WERI-Rb-1 (cell line): ENCODE measurements at regions not wholly inside any gene's neighbourhood (a gene's known extent, or its start where the extent isn't known, plus 50 kb on each side); places are given as distances from the start of the nearest gene placed in this dataset.

ENCODE experiments used
- DNase-seq: peaks from one replicate; pipeline ENCODE4 v3.0.0-alpha.2; 2020
- H3K27ac ChIP-seq: fragments of 250-450 bp; sonication (Bioruptor Pico); 2 replicates; pipeline ENCODE4 v1.5.1; 2020; ENCODE audit warnings: mild to moderate bottlenecking, moderate library complexity
- H3K27me3 ChIP-seq: fragments of 250-450 bp; sonication (Bioruptor Pico); 2 replicates; pipeline ENCODE4 v1.5.1; 2021; ENCODE audit warnings: mild to moderate bottlenecking, low read depth, moderate library complexity; ENCODE audit not compliant: insufficient read depth, severe bottlenecking
- H3K36me3 ChIP-seq: fragments of 250-450 bp; sonication (Bioruptor Pico); 2 replicates; pipeline ENCODE4 v1.5.1; 2020; ENCODE audit warnings: mild to moderate bottlenecking, moderate library complexity
- H3K4me3 ChIP-seq: 2 replicates; pipeline ENCODE4 v1.5.1; 2011; ENCODE audit warnings: low read depth, mild to moderate bottlenecking, control low read depth, low read length
- H3K9me3 ChIP-seq: fragments of 250-450 bp; sonication (Bioruptor Pico); 2 replicates; pipeline ENCODE4 v1.5.1; 2021; ENCODE audit warnings: mild to moderate bottlenecking, moderate library complexity; ENCODE audit not compliant: severe bottlenecking
- TF ChIP-seq, protein P1 (sequence below): IDR thresholded peaks from 2 replicates; pipeline ENCODE4 v1.5.1; 2011; ENCODE audit warnings: low read depth, mild to moderate bottlenecking, control low read depth, inconsistent platforms, low read length

DNA sequence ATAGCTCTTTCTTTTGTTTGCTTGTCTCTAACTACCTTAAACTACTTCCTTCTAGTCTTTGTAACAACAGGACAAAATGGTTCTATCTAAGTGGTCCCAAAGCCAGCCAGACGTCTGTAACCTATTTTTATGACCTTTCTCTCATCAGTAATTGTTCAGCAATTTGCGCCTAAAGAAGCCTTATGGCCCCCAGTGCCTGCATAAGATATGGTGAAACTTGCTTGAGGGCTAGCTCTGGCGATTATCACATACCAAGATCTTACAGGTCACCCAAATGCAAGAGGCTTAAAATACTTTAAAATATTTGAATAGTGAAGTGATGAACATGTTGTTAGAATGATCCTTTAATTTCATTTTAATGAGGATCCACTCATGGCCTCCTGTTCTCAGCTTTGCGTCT lies 369.4 kb downstream of the SOX2 start:
- TF ChIP-seq, protein P1, sequence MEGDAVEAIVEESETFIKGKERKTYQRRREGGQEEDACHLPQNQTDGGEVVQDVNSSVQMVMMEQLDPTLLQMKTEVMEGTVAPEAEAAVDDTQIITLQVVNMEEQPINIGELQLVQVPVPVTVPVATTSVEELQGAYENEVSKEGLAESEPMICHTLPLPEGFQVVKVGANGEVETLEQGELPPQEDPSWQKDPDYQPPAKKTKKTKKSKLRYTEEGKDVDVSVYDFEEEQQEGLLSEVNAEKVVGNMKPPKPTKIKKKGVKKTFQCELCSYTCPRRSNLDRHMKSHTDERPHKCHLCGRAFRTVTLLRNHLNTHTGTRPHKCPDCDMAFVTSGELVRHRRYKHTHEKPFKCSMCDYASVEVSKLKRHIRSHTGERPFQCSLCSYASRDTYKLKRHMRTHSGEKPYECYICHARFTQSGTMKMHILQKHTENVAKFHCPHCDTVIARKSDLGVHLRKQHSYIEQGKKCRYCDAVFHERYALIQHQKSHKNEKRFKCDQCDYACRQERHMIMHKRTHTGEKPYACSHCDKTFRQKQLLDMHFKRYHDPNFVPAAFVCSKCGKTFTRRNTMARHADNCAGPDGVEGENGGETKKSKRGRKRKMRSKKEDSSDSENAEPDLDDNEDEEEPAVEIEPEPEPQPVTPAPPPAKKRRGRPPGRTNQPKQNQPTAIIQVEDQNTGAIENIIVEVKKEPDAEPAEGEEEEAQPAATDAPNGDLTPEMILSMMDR, result no peak
- Histone ChIP-seq H3K9me3 (no peaks in the 10 kb centered on the region), H3K27ac (no peak overlapping the region), H3K4me3 (no peak overlapping the region), H3K27me3 (peaks cover 80% of the 10 kb centered on the region), H3K36me3 (no peaks in the 10 kb centered on the region)
- no peak for DNase-seq

DNA sequence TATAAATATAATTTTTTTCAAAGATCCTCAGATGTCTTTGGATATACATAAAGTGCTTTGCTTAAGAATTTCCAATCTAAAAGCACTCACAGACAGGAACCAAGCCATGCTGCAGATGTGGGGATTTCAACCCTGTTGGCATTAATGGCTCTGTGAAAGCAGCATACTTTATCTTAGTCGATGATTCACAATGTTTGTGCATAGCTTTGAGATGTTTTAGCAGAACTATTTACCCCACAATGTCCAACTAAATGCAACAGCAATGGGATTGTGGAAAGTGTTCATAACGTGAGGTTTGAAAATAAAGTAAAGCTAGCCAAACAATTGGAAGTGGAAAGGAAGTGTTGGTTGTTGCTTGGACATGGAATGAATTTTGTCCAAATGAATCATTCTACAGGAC lies 371.4 kb downstream of the SOX2 start:
- Histone ChIP-seq H3K9me3 (no peaks in the 10 kb centered on the region), H3K36me3 (no peaks in the 10 kb centered on the region), H3K4me3 (no peak overlapping the region), H3K27me3 (peaks cover 82% of the 10 kb centered on the region), H3K27ac (no peak overlapping the region)
- no peak for DNase-seq
- TF ChIP-seq, protein P1, result no peak

DNA sequence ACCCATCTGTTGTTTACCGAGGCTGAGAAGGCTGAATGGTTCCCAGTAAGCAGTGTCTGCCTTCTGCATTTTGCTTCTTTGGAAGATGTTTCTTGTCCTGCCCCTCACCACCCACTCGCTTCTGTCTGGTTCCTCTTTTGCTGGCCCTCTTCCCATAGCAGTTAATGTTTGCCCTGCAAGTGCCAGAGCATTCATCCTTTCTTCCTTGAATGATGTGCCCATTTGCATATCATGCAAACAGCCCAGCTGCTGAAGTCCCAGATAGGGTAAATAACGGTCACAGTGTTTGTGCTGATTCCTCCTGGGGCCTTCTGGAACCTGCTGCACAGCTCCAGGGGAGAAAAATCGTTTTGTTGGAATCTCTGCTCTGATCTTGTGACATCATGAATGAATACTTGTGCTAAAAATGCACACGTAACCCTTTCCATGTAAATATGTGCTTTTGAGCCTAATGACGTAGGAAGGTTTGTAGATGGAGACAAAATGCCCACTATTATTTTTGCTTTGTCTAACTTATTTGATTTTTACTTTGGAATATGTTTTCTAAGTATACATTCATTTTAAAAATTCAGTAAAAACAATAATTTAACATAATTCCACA lies 381.0 kb downstream of the SOX2 start:
- Histone ChIP-seq H3K9me3 (no peaks in the 10 kb centered on the region), H3K36me3 (no peaks in the 10 kb centered on the region), H3K27ac (no peak overlapping the region), H3K4me3 (no peak overlapping the region), H3K27me3 (peaks cover 48% of the 10 kb centered on the region)
- TF ChIP-seq, protein P1, result no peak
- no peak for DNase-seq

DNA sequence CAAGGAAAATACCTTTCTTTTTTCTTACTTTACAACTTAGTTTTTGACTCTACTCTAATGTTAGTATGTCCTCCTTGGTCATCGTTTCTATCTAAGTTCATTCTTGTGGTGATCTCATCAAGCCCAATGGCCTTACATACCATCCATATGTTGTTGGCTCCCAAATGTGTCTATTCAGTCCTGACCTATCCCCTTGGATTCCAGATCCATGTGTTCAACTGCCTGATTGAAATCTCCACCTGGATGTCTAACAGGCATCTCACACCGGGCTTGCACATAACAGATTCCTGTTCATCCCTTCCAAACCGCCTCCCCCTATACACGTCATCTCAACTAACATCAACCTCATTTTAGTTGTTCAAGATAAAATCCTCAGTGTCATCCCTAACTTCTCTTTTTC lies 382.6 kb downstream of the SOX2 start:
- H3K36me3 ChIP-seq, result no peaks in the 10 kb centered on the region
- no peak for DNase-seq
- no peak overlapping the region for H3K4me3 ChIP-seq
- H3K27me3 ChIP-seq, result peaks cover 53% of the 10 kb centered on the region
- TF ChIP-seq, protein P1, result no peak
- no peak overlapping the region for H3K27ac ChIP-seq
- H3K9me3 ChIP-seq, result no peaks in the 10 kb centered on the region

DNA sequence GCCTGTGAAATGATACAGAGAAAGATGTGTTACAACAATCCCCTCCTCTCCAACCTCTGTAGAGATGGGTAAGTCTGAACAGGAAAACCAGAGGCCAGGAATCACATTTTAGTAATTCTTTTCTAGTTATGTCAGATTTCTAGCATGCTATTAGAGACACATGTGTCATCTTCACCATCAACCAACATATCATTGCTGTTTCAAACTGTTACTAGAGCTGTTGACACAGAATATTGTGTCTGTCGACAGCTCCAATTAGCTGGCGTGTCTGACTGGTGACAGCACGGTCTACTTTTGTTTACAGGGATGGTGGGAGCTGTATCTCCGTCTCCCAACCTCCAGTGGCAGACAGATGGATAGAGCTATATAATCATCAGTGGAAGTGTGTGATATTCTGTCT lies 393.2 kb downstream of the SOX2 start:
- Histone ChIP-seq H3K4me3 (no peak overlapping the region), H3K27me3 (peaks cover 39% of the 10 kb centered on the region), H3K36me3 (no peaks in the 10 kb centered on the region), H3K9me3 (peaks cover 15% of the 10 kb centered on the region), H3K27ac (no peak overlapping the region)
- TF ChIP-seq, protein P1, result no peak
- no peak for DNase-seq

DNA sequence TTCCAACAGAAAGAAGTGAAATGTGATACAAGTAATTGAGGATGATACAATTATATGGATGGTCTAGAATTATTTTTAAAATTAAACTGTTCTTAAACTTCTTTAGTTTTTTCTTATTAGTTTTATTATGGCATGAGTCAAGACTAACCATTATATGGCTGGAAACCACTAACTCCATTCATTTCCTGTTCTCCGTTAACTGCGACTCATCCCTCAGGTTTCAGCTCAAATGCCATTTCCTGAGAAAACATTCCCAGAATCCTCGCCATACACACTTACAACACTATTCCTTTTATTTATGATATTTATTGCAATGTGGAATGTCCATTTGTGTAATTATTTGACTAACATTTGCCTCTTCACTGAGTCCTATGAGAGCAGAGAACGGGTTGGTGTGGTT lies 394.1 kb downstream of the SOX2 start:
- peaks cover 43% of the 10 kb centered on the region for H3K27me3 ChIP-seq
- H3K4me3 ChIP-seq, result no peak overlapping the region
- DNase-seq, result no peak
- H3K9me3 ChIP-seq, result peaks cover 19% of the 10 kb centered on the region
- TF ChIP-seq, protein P1, result no peak
- no peaks in the 10 kb centered on the region for H3K36me3 ChIP-seq
- no peak overlapping the region for H3K27ac ChIP-seq
